ENCODE measurements at regions not wholly inside any gene's neighbourhood (a gene's known extent, or its start where the extent isn't known, plus 50 kb on each side); places are given as distances from the start of the nearest gene placed in this dataset.

GRCh38 chr13:58985845-58986244 is 1177.9 kb downstream of the DIAPH3 start:
- no peak overlapping the region for H2AFZ ChIP-seq (ENCODE audit: low read depth)
- H3K79me2 ChIP-seq (ENCODE audit: insufficient read depth, low read depth) = no peaks in the 10 kb centered on the region

GRCh38 chr13:58989556-58989955 is 1174.2 kb downstream of the DIAPH3 start:
- no peaks in the 10 kb centered on the region for H3K79me2 ChIP-seq (ENCODE audit: insufficient read depth, low read depth)
- H3K4me1 ChIP-seq (ENCODE audit: low read depth, poor library complexity, severe bottlenecking) = no peaks in the 10 kb centered on the region
- H3K27me3 ChIP-seq (ENCODE audit: insufficient read depth, low read depth) = no peaks in the 10 kb centered on the region
- H3K4me2 ChIP-seq = no peak overlapping the region
- no peak for TF ChIP-seq CTCF (conservative IDR thresholded peaks at IDR 0.05; ENCODE audit: low read depth, low read length)
- H4K20me1 ChIP-seq (ENCODE audit: insufficient read depth) = no peaks in the 10 kb centered on the region
- no peak overlapping the region for H2AFZ ChIP-seq (ENCODE audit: low read depth)
- H3K36me3 ChIP-seq (ENCODE audit: insufficient read depth) = no peaks in the 10 kb centered on the region
- no peak overlapping the region for H3K27ac ChIP-seq
- H3K9ac ChIP-seq = no peak overlapping the region
- no peak overlapping the region for H3K4me3 ChIP-seq (IDR thresholded peaks at IDR 0.05; ENCODE audit: insufficient read depth, low read depth, low read length)

More at GRCh38 chr13:58985845-58986244, 1177.9 kb downstream of the DIAPH3 start:
- Histone ChIP-seq H3K4me3 (IDR thresholded peaks at IDR 0.05; ENCODE audit: insufficient read depth, low read depth, low read length) (no peak overlapping the region), H3K4me1 (ENCODE audit: low read depth, poor library complexity, severe bottlenecking) (no peaks in the 10 kb centered on the region), H3K36me3 (ENCODE audit: insufficient read depth) (no peaks in the 10 kb centered on the region), H4K20me1 (ENCODE audit: insufficient read depth) (no peaks in the 10 kb centered on the region), H3K4me2 (no peak overlapping the region), H3K27me3 (ENCODE audit: insufficient read depth, low read depth) (no peaks in the 10 kb centered on the region), H3K9ac (no peak overlapping the region), H3K27ac (no peak overlapping the region)
- no peak for TF ChIP-seq CTCF (conservative IDR thresholded peaks at IDR 0.05; ENCODE audit: low read depth, low read length)

- Histone ChIP-seq H2AFZ (ENCODE audit: low read depth) (no peak overlapping the region), H4K20me1 (ENCODE audit: insufficient read depth) (no peaks in the 10 kb centered on the region), H3K4me1 (ENCODE audit: low read depth, poor library complexity, severe bottlenecking) (no peaks in the 10 kb centered on the region), H3K9ac (no peak overlapping the region), H3K27me3 (ENCODE audit: insufficient read depth, low read depth) (no peaks in the 10 kb centered on the region), H3K4me3 (IDR thresholded peaks at IDR 0.05; ENCODE audit: insufficient read depth, low read depth, low read length) (no peak overlapping the region), H3K4me2 (no peak overlapping the region), H3K36me3 (ENCODE audit: insufficient read depth) (no peaks in the 10 kb centered on the region), H3K27ac (no peak overlapping the region), H3K79me2 (ENCODE audit: insufficient read depth, low read depth) (no peaks in the 10 kb centered on the region)
- TF ChIP-seq CTCF (conservative IDR thresholded peaks at IDR 0.05; ENCODE audit: low read depth, low read length) = no peak
Observed at GRCh38 chr13:58991826-58992477, 1171.8 kb downstream of the DIAPH3 start.

GRCh38 chr13:58992478-58993042 is 1171.2 kb downstream of the DIAPH3 start:
- H2AFZ ChIP-seq (ENCODE audit: low read depth) = no peak overlapping the region
- no peaks in the 10 kb centered on the region for H4K20me1 ChIP-seq (ENCODE audit: insufficient read depth)
- H3K4me3 ChIP-seq (IDR thresholded peaks at IDR 0.05; ENCODE audit: insufficient read depth, low read depth, low read length) = no peak overlapping the region
- H3K27me3 ChIP-seq (ENCODE audit: insufficient read depth, low read depth) = no peaks in the 10 kb centered on the region
- H3K27ac ChIP-seq = no peak overlapping the region
- H3K9ac ChIP-seq = no peak overlapping the region
- no peaks in the 10 kb centered on the region for H3K36me3 ChIP-seq (ENCODE audit: insufficient read depth)
- no peaks in the 10 kb centered on the region for H3K4me1 ChIP-seq (ENCODE audit: low read depth, poor library complexity, severe bottlenecking)
- H3K4me2 ChIP-seq = no peak overlapping the region
- no peaks in the 10 kb centered on the region for H3K79me2 ChIP-seq (ENCODE audit: insufficient read depth, low read depth)
- TF ChIP-seq CTCF (conservative IDR thresholded peaks at IDR 0.05; ENCODE audit: low read depth, low read length) = no peak
